A549 (cell line): ENCODE measurements at regions not wholly inside any gene's neighbourhood (a gene's known extent, or its start where the extent isn't known, plus 50 kb on each side); places are given as distances from the start of the nearest gene placed in this dataset.

Source experiments
- ATAC-seq, 2 experiments: fragments of 200-7000 bp in 1 of 2; fragments of >200 bp in 1 of 2; cut with Nextera tagmentation in 1 of 2; cut with Tn5 transposase in 1 of 2; 3 replicates each; pipeline versions ENCODE4 v1.8.0 to v1.9.1; 2018 to 2020; ENCODE audit warnings: mild to moderate bottlenecking in 1 of 2, moderate library complexity in 1 of 2
- CTCF ChIA-PET: fragments of 300-600 bp; sonication (Branson Sonifier 250); formaldehyde crosslinking; extraction: SDS; loops from one replicate; lab custom pipeline; 2021; ENCODE audit warnings: antibody characterized with exemption, inconsistent platforms; lab: Yijun Ruan, JAX
- POLR2A ChIA-PET: fragments of 350-600 bp; formaldehyde crosslinking; extraction: SDS; loops from one replicate; lab custom pipeline; 2021; ENCODE audit warnings: antibody characterized with exemption, inconsistent platforms; lab: Yijun Ruan, JAX
- DNase-seq, 2 experiments: peaks; one replicate each; pipeline versions ENCODE4 v3.0.0 to v3.0.0-alpha.2; 2011 to 2016; ENCODE audit warnings: low read depth in 1 of 2, low spot score in 1 of 2
- FAIRE-seq: peaks from 2 replicates; lab custom pipeline; 2011; peaks lifted over from hg19 to GRCh38; lab: Jason Lieb, UNC
- H3K27ac ChIP-seq, 2 experiments: fragments of >200 bp; sonication (Bioruptor Twin); formaldehyde crosslinking; 3 replicates each; pipeline ENCODE4 v1.5.1; 2016 to 2017
- H3K4me1 ChIP-seq: fragments of >200 bp; sonication (Bioruptor Twin); formaldehyde crosslinking; 3 replicates; pipeline ENCODE4 v1.6.1; 2016
- H3K4me2 ChIP-seq: fragments of >200 bp; sonication (Bioruptor Twin); formaldehyde crosslinking; 3 replicates; pipeline ENCODE4 v1.6.1; 2016
- H3K4me3 ChIP-seq: fragments of >200 bp; sonication (Bioruptor Twin); formaldehyde crosslinking; 3 replicates; pipeline ENCODE4 v1.5.1; 2016
- H3K9me3 ChIP-seq: fragments of >200 bp; sonication (Bioruptor Twin); formaldehyde crosslinking; 3 replicates; pipeline ENCODE4 v1.6.1; 2016
- BHLHE40 ChIP-seq: IDR thresholded peaks from 2 replicates; pipeline ENCODE4 v1.6.1; 2012; ENCODE audit warnings: low read depth, low read length, inconsistent platforms
- CEBPB ChIP-seq, 2 experiments: fragments of >200 bp in 1 of 2; sonication (Bioruptor Twin) in 1 of 2; formaldehyde crosslinking in 1 of 2; IDR thresholded peaks; 2 replicates each; pipeline ENCODE4 v1.6.1; 2012 to 2016
- CHD2 ChIP-seq: fragments of 150-350 bp; IDR thresholded peaks from 2 replicates; pipeline ENCODE4 v1.6.1; 2014; ENCODE audit warnings: low read length; ENCODE audit not compliant: partially characterized antibody
- E2F6 ChIP-seq: IDR thresholded peaks from 2 replicates; pipeline ENCODE4 v1.6.1; 2012; ENCODE audit warnings: low read depth, borderline replicate concordance
- EP300 ChIP-seq, 2 experiments: fragments of >200 bp; sonication (Bioruptor Twin); formaldehyde crosslinking; IDR thresholded peaks; 2 replicates in 1 of 2; 3 replicates in 1 of 2; pipeline ENCODE4 v1.6.1; 2016 to 2017
- FOSB ChIP-seq: fragments of 250-450 bp; sonication (Bioruptor Pico); IDR thresholded peaks from 2 replicates; pipeline ENCODE4 v1.5.0; 2020; ENCODE audit warnings: mild to moderate bottlenecking, moderate library complexity
- FOSL2 ChIP-seq, 2 experiments: fragments of 450-650 bp in 1 of 2; fragments of >200 bp in 1 of 2; sonication (Bioruptor Twin) in 1 of 2; formaldehyde crosslinking; IDR thresholded peaks; 2 replicates each; pipeline versions ENCODE4 v1.5.0 to v1.6.1; 2016 to 2020; ENCODE audit warnings: mild to moderate bottlenecking in 1 of 2, moderate library complexity in 1 of 2
- HDAC2 ChIP-seq: fragments of 200-600 bp; sonication (generic); IDR thresholded peaks from 2 replicates; pipeline ENCODE4 v1.6.1; 2016
- HOXA7 ChIP-seq: fragments of 250-450 bp; sonication (Bioruptor Pico); IDR thresholded peaks from 2 replicates; pipeline ENCODE4 v1.5.0; 2020; ENCODE audit warnings: mild to moderate bottlenecking, moderate library complexity
- JUN ChIP-seq, 2 experiments: fragments of >200 bp; sonication (Bioruptor Twin); formaldehyde crosslinking; IDR thresholded peaks; 2 replicates in 1 of 2; 3 replicates in 1 of 2; pipeline ENCODE4 v1.6.1; 2016 to 2017
- KDM5A ChIP-seq: fragments of 200-600 bp; sonication (generic); IDR thresholded peaks from 2 replicates; pipeline ENCODE4 v1.6.1; 2016; ENCODE audit warnings: antibody characterized with exemption, mild to moderate bottlenecking
- MAFK ChIP-seq: fragments of 450-650 bp; IDR thresholded peaks from 2 replicates; pipeline ENCODE4 v1.6.1; 2014; ENCODE audit not compliant: partially characterized antibody
- MYC ChIP-seq: IDR thresholded peaks from 2 replicates; pipeline ENCODE4 v1.6.1; 2012; ENCODE audit warnings: mild to moderate bottlenecking, inconsistent platforms, low read length, improper control_type of control experiment, borderline replicate concordance
- NR3C1 ChIP-seq: fragments of >200 bp; sonication (Bioruptor Twin); formaldehyde crosslinking; IDR thresholded peaks from 3 replicates; pipeline ENCODE4 v1.6.1; 2017
- PHF8 ChIP-seq: fragments of 200-600 bp; sonication (generic); IDR thresholded peaks from 2 replicates; pipeline ENCODE4 v1.6.1; 2016; ENCODE audit warnings: low read depth, mild to moderate bottlenecking, antibody characterized with exemption, moderate library complexity, borderline replicate concordance
- POLR2AphosphoS2 ChIP-seq: conservative IDR thresholded peaks from 2 replicates; pipeline ENCODE4 v1.6.1; 2012; ENCODE audit warnings: low read length, improper control_type of control experiment, inconsistent platforms
- RAD21 ChIP-seq, 2 experiments: fragments of >200 bp in 1 of 2; sonication (Bioruptor Twin) in 1 of 2; formaldehyde crosslinking in 1 of 2; IDR thresholded peaks in 1 of 2; conservative IDR thresholded peaks in 1 of 2; 2 replicates in 1 of 2; 3 replicates in 1 of 2; pipeline ENCODE4 v1.6.1; 2012 to 2018; ENCODE audit warnings: inconsistent platforms in 1 of 2
- SMC3 ChIP-seq: fragments of >200 bp; sonication (Bioruptor Twin); formaldehyde crosslinking; IDR thresholded peaks from 3 replicates; pipeline ENCODE4 v1.6.1; 2018; ENCODE audit warnings: inconsistent platforms
- SREBF2 ChIP-seq: fragments of 450-650 bp; IDR thresholded peaks from 2 replicates; pipeline ENCODE4 v1.6.1; 2014; ENCODE audit warnings: mild to moderate bottlenecking, moderate library complexity
- ZFP36 ChIP-seq: fragments of 450-650 bp; IDR thresholded peaks from 2 replicates; pipeline ENCODE4 v1.6.1; 2014; ENCODE audit warnings: borderline replicate concordance; ENCODE audit not compliant: partially characterized antibody
- ZNF302 ChIP-seq: fragments of 250-450 bp; sonication (Bioruptor Pico); IDR thresholded peaks from 2 replicates; pipeline ENCODE4 v1.9.0; 2021; ENCODE audit warnings: inconsistent platforms, mild to moderate bottlenecking, moderate library complexity
- WGBS: methylation state at CpG from one replicate; pipeline ENCODE4 v1.1.6; 2017; ENCODE audit errors: missing lambda C conversion rate; 5-methylcytosine and 5-hydroxymethylcytosine counted together
- TF ChIP-seq, protein P1 (sequence below): fragments of 450-650 bp; IDR thresholded peaks from 2 replicates; pipeline ENCODE4 v1.6.1; 2014; ENCODE audit warnings: antibody characterized with exemption
- TF ChIP-seq, protein P2 (sequence below): fragments of 150-350 bp; IDR thresholded peaks from 2 replicates; pipeline ENCODE4 v1.6.1; 2014; ENCODE audit warnings: low read depth, mild to moderate bottlenecking, low read length
- TF ChIP-seq, protein P3 (sequence below): fragments of >200 bp; sonication (Bioruptor Twin); formaldehyde crosslinking; IDR thresholded peaks from 2 replicates; pipeline ENCODE4 v1.6.1; 2016
- TF ChIP-seq, protein P4 (sequence below): fragments of 250-450 bp; sonication (Bioruptor Pico); IDR thresholded peaks from 2 replicates; pipeline ENCODE4 v1.5.0; 2021; ENCODE audit warnings: mild to moderate bottlenecking, moderate library complexity, borderline replicate concordance
- TF ChIP-seq, protein P5 (sequence below): IDR thresholded peaks from 2 replicates; pipeline ENCODE4 v1.6.1; 2012

DNA sequence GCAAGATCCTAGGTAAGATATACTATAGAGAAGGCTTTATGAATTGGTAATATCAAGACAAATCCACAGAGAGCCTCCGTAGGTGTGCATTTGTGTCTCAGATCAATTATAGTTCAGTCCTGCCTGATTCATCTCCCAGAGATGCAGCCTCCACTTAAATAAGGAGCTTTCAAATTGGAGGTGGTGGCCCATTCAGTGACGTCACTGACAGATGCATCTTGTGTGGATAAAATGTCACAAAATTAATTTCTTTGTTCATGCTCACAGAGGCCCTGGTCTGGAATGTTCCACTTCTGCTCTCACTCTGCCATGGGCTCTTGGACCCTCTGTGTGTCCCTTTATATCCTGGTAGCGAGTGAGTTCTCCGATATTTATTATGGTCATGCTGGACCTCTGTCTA is 157.1 kb upstream of the PRSS58 start:
- ChIA-PET CTCF (interaction anchor here (0.6 kb wide), 1 partner anchor 55 kb away, joined by 5 read pairs; no protein-coding TSS in a partner anchor), POLR2A (no interaction called here)
- 57% methylated on average over 4 of the region's 4 CpGs for WGBS
- H3K4me1 ChIP-seq = no peaks in the 10 kb centered on the region
- ATAC-seq (no peak), FAIRE-seq (no peak), DNase-seq (no peak)
- no peak for TF ChIP-seq CEBPB (IDR thresholded peaks at IDR 0.05)
- no peak for TF ChIP-seq MAFK
- TF ChIP-seq ZNF302 (CRISPR knock-in tag) = no peak
- no peak for TF ChIP-seq EP300 (IDR thresholded peaks at IDR 0.05)
- TF ChIP-seq FOSB (CRISPR knock-in tag) = no peak
- TF ChIP-seq, protein P1, sequence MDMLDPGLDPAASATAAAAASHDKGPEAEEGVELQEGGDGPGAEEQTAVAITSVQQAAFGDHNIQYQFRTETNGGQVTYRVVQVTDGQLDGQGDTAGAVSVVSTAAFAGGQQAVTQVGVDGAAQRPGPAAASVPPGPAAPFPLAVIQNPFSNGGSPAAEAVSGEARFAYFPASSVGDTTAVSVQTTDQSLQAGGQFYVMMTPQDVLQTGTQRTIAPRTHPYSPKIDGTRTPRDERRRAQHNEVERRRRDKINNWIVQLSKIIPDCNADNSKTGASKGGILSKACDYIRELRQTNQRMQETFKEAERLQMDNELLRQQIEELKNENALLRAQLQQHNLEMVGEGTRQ = no peak
- no peak for TF ChIP-seq E2F6
- no peak for TF ChIP-seq ZFP36
- TF ChIP-seq JUN (IDR thresholded peaks at IDR 0.05) = no peak
- TF ChIP-seq, protein P2, sequence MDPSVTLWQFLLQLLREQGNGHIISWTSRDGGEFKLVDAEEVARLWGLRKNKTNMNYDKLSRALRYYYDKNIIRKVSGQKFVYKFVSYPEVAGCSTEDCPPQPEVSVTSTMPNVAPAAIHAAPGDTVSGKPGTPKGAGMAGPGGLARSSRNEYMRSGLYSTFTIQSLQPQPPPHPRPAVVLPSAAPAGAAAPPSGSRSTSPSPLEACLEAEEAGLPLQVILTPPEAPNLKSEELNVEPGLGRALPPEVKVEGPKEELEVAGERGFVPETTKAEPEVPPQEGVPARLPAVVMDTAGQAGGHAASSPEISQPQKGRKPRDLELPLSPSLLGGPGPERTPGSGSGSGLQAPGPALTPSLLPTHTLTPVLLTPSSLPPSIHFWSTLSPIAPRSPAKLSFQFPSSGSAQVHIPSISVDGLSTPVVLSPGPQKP = no peak
- no peak for TF ChIP-seq FOSL2 (IDR thresholded peaks at IDR 0.05)
- no peak for TF ChIP-seq FOSL2 (CRISPR knock-in tag; IDR thresholded peaks at IDR 0.05)
- TF ChIP-seq POLR2AphosphoS2 = no peak
- no peak for TF ChIP-seq HDAC2
- no peak for TF ChIP-seq CHD2
- H3K27ac ChIP-seq = no peak overlapping the region
- H3K9me3 ChIP-seq = no peaks in the 10 kb centered on the region
- H3K4me2 ChIP-seq = no peak overlapping the region
- no peak overlapping the region for H3K4me3 ChIP-seq

GRCh38 chr7:142414135-142414534 is 156.3 kb upstream of the PRSS58 start:
- WGBS = 38% methylated on average over 3 of the region's 3 CpGs
- DNase-seq = no peak
- H3K4me2 ChIP-seq = no peak overlapping the region
- H3K27ac ChIP-seq = no peak overlapping the region
- POLR2A ChIA-PET = no interaction called here
- no peak overlapping the region for H3K4me3 ChIP-seq
- H3K9me3 ChIP-seq = no peaks in the 10 kb centered on the region
- TF ChIP-seq SMC3 (no peak), BHLHE40 (no peak), HOXA7 (CRISPR knock-in tag) (no peak), MYC (no peak), RAD21 (conservative IDR thresholded peaks at IDR 0.05 in 1 of 2, IDR thresholded peaks at IDR 0.05 in 1 of 2) (no peak), NR3C1 (no peak), KDM5A (no peak), PHF8 (no peak), CHD2 (no peak), SREBF2 (no peak), ZFP36 (no peak)
- TF ChIP-seq, protein P1 = no peak
- TF ChIP-seq, protein P3, sequence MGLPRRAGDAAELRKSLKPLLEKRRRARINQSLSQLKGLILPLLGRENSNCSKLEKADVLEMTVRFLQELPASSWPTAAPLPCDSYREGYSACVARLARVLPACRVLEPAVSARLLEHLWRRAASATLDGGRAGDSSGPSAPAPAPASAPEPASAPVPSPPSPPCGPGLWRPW = no peak
- TF ChIP-seq, protein P4, sequence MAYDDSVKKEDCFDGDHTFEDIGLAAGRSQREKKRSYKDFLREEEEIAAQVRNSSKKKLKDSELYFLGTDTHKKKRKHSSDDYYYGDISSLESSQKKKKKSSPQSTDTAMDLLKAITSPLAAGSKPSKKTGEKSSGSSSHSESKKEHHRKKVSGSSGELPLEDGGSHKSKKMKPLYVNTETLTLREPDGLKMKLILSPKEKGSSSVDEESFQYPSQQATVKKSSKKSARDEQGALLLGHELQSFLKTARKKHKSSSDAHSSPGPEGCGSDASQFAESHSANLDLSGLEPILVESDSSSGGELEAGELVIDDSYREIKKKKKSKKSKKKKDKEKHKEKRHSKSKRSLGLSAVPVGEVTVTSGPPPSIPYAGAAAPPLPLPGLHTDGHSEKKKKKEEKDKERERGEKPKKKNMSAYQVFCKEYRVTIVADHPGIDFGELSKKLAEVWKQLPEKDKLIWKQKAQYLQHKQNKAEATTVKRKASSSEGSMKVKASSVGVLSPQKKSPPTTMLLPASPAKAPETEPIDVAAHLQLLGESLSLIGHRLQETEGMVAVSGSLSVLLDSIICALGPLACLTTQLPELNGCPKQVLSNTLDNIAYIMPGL = no peak
- TF ChIP-seq, protein P5, sequence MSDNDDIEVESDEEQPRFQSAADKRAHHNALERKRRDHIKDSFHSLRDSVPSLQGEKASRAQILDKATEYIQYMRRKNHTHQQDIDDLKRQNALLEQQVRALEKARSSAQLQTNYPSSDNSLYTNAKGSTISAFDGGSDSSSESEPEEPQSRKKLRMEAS = no peak
- TF ChIP-seq, all 56 proteins: peak for 0
- ATAC-seq = no peak
- CTCF ChIA-PET = interaction anchor here (0.6 to 0.9 kb wide), 2 partner anchors 54 to 116 kb away, joined by 4 to 5 read pairs; no protein-coding TSS in a partner anchor
- H3K4me1 ChIP-seq = no peaks in the 10 kb centered on the region
- FAIRE-seq = no peak
